T1000 (cell line): ENCODE measurements at regions not wholly inside any gene's neighbourhood (a gene's known extent, or its start where the extent isn't known, plus 50 kb on each side); places are given as distances from the start of the nearest gene placed in this dataset.
"Not testable (repeated sequence)": the region's sequence is repeated elsewhere in the genome, so short reads cannot be mapped to it uniquely, and the experiment has no call there.

Experiments used
- DNase-seq: peaks from one replicate; lab custom pipeline; 2025; ENCODE audit warnings: mixed read lengths; lab: John Stamatoyannopoulos, UW

GRCh38 chrX:26873736-26874135 is 589.4 kb downstream of the PPP4R3C start:
- DNase-seq: no peak

GRCh38 chrX:26871967-26872366 is 591.2 kb downstream of the PPP4R3C start:
- no peak for DNase-seq

DNA sequence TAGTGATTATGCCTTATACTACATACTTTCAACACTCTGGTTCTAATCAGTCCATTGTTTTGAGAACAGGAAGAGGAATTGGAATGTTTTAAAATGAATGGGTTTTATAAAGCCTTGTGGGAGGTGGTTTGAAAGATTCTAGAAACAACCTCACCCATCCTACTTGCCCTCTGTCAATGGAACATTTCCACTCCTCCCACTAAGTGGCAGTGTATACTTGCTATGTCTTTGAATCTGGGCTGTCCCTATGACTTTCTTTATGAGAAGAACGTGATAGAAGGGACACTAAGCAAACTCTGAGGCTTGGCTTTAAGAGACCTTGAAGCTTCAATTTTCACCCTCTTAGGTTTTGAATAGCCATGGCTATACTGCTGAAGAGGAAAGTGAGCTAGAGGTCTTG is 611.2 kb downstream of the PPP4R3C start:
- no peak for DNase-seq

- DNase-seq: no peak
Observed at GRCh38 chrX:26848511-26848910, 614.6 kb downstream of the PPP4R3C start.

DNA sequence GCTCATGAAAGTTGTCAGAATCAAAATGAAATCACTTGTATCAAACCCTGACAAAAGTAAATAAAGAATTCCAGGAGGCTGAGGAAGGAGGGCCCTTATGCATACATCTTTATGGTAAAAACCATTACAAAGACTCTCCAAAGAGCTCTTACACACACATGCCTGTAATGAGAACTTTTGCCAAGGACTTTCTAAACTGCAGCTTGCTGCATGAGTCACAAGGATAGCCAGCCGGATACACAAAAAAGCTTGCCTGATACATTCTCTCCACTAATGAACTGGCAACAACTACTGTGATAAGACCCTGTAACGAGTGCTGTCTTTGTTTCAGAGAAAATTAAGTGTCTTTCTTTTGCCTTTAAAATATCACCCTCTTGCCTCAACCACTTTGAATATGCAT is 618.1 kb downstream of the PPP4R3C start:
- DNase-seq: no peak

DNA sequence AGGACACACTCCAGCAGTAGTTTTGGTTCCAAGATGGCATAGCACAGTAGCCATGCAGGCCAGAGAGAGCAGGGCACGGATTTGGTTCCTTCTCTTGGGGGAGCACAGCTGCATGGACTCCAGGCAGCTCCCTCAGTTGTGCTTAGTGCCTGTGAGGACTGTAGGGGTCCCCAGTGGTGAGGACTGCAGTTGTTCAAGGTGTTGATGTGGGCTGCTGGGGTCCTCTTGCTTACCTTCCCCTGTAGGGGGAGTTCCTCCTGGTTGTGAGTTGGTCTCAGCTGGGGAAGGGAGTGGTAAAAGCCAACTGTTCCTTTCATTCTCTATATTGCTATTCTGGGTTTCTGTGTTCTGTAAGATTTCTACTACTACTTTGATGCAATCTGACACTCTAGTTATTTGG is 606.5 kb downstream of the MAGEB5 start:
- DNase-seq: no peak

DNA sequence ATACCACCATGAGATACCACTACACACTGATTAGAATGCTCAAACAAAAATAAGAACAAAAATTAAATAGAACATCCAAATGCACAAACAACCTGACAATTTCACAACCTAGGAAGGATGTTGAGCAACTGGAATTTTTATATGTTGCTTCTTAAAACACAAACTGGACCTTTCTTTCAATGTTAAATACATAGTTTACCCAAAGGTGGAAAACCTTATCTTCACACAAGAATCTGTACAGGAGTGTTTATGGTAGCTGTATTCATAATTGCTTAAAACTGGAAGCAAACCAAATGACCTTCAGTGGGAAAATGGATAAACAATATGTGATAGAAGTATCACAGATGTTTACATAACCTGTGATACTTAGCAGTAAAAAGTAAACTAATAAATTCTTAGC is 573.8 kb downstream of the MAGEB5 start:
- no peak for DNase-seq

DNA sequence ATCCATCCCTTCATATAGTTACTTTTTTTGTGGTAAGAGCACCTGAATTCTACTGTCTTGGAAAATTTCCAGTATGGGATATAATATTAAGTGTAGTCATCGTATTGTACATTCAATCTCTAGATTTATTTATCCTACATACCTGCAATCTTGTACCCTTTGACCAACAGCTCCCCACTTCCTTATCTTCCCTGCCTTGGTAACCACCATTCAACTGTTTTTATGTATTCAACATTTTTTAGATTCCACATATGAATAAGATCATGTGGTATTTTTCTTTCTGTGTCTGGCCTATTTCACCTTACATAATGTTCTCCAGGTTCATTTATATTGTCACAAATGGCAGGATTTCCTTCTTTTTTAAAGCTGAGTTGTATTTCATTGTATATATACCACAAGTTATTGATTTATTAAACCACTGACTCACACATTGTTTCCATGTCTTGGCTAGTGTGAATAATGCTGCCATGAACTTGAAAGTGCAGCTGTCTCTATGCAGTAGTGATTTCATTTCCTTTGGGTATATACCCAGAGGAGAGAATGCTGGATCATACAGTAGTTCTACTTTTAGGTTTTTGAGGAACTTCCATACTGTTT is 572.5 kb downstream of the MAGEB5 start:
- DNase-seq: no peak

DNA sequence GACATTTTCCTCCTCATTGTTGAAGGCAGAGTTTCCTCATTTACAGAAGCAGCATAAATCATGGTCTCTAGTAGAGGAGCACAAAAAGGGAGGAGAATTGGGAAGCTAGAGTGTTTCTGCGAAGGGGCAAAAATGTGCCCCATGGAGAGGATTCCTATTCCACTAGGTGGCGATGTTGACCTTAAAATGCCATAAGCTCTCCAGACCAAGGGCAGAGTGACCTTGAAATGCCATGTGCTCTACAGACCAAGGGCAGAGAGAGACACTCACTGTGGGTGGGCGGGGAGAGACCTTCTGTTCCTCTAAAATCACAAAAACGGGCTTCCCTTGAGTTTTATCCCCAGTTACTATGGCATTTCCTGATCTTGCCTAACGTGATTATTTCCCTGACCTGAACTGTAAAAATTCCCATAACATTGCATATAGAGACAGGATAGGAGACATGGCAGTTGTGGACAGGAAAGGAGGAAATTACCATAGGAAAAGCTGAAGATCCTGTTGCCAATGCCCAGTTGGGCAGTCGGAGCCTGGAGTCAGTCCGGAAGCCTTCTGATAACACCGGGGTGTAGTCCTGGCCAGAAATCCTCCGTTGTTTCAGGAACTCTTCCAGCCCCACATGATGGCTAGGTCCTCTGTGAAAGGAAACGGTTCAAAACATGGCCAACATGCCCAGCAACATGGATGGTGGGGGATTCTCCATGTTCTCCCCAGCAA is 567.7 kb downstream of the MAGEB5 start:
- peak; percentile 1 for DNase-seq

DNA sequence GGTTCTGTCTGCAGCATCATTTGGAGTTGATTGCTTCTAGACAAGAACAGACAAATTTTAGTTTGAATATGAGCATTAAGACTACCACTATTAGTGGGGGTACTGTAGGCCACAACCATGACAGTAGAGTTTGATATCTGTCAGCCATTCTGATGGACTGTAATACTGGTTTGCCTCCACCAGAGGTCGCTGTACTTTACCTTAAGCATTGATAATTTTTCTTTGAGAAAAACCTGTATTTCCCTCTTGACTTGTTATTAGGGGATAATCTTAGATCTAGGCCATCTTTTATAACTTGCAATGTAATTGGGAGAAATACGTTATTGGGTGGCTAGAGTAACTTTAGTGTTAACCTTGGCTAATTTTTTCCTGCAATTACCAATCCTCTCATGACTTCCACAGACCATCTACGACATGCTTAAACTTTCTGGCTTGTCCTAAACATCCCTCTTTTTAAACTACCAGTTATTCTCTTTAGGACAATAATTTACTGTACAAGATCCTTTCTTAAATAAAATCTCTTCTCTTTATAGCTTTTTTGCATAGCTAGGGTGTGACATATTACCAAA is 562.4 kb downstream of the MAGEB5 start:
- no peak for DNase-seq

GRCh38 chrX:26762253-26762652 is 546.3 kb downstream of the MAGEB5 start:
- no peak for DNase-seq

GRCh38 chrX:26755760-26756159 is 539.8 kb downstream of the MAGEB5 start:
- not testable (repeated sequence) for DNase-seq

DNA sequence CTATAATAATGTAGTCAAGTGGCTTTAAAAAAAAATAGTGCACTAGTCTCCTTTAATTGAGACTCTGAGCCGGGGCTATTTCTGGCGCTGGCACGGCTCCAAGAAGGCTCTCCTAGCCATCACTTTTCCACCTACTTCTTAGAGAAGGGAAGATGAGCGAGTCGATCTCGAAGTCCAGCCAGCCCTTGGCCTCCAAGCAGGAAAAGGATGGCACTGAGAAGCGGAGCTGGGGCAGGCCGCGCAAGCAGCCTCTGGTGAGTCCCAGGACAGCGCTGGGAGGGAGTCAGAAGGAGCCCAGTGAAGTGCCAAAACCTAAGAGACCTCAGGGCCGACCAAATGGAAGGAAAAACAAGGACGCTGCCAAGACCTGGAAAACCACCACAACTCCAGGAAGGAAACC is 531.9 kb downstream of the MAGEB5 start:
- DNase-seq: no peak

DNA sequence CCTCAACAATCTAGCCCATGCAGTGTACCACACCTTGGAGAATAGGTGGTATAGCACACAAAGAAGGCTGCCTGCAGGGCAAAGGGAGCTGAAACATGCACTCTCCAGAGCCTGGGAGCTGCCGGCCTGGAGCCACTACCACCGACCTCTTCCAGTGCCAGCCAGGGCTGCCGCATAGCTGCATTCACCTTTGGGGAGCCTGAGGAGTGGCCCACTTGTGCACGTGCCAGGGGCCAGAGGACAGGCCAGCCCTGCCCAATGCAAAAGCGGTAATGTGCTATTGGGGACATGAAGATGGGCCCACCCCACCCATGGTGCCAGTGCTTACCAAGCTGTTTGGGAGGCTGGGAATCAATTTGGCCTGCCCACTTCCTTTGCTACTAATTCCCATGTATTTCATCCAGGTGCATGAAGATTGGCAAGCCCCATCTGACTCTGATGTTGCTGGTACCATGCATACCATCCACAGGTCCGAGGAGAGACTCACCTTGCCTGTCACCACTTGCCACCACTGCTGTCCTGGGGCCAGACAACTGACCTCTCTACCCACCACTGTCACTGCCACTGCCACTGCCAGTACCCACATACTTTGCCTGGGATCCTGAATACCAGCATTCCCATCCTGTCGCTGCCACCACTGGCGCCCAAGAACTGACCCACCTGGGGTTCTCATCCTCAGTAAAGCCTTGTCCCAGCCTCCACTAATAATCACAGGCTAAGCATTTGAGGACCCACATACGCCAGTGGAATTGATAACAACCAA is 506.9 kb downstream of the MAGEB5 start:
- no peak for DNase-seq

DNA sequence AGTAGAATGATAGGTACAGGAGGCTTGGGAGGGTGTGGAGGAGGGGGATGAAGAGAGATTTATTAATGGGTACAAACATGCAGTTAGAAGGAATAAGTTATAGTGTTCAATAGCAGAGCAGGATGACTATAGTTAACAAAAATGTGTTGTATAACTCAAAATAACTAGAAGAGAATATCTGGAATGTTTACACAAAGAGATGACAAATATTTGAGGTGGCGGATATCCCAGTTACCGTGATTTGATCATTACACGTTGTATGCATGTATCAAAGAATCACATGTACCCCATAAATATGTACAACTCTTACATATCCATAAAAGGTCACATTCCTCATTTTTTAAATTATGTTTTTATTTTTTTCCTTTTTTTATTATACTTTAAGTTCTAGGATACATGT is 456.6 kb downstream of the MAGEB5 start:
- no peak for DNase-seq

GRCh38 chrX:26670521-26670920 is 454.6 kb downstream of the MAGEB5 start:
- DNase-seq: no peak

GRCh38 chrX:26664919-26665318 is 448.9 kb downstream of the MAGEB5 start:
- no peak for DNase-seq

GRCh38 chrX:26653050-26653449 is 437.1 kb downstream of the MAGEB5 start:
- no peak for DNase-seq

- no peak for DNase-seq
Observed at GRCh38 chrX:26651755-26652154, 435.8 kb downstream of the MAGEB5 start.

GRCh38 chrX:26649534-26649933 is 433.6 kb downstream of the MAGEB5 start:
- no peak for DNase-seq

DNA sequence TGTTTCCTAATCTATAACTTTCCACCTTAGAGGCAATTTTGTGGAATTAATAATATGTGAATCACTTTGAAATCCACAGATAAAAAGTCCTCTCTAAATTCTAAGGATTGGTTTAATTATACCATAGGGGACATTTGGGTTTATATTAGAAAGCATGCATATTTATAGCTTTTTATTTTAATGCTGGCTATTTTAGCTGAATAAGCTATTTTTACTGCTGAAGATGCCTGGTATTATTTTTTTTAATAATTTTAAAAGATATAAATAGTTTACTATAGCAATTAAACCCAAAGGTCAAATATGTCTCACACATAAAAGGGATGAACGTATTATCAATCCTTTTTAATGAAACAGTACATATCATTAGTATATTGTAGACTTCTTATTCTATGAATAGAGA is 415.4 kb downstream of the MAGEB5 start:
- no peak for DNase-seq

- DNase-seq: no peak
Observed at GRCh38 chrX:26613956-26614355, 398.0 kb downstream of the MAGEB5 start.

- DNase-seq: no peak
Observed at GRCh38 chrX:26606971-26607370, 391.0 kb downstream of the MAGEB5 start.
